ENCODE measurements at regions not wholly inside any gene's neighbourhood (a gene's known extent, or its start where the extent isn't known, plus 50 kb on each side); places are given as distances from the start of the nearest gene placed in this dataset.

- POLR2A ChIA-PET, result no interaction called here
- CTCF ChIA-PET (ENCODE audit: low intra/inter-chr PET ratio), result no interaction called here
- no peak overlapping the region for H3K4me3 ChIP-seq
- FAIRE-seq, result no peak
- H3K9ac ChIP-seq (ENCODE audit: insufficient read depth in 1 of 2, low read depth in 2 of 2, low read length in 2 of 2), result no peak overlapping the region
- TF ChIP-seq ZKSCAN8 (CRISPR knock-in tag; IDR thresholded peaks at IDR 0.05) (no peak), ZNF121 (CRISPR knock-in tag; conservative IDR thresholded peaks at IDR 0.05) (no peak), MYBL2 (IDR thresholded peaks at IDR 0.05; ENCODE audit: low read depth) (no peak), MYBL2 (CRISPR knock-in tag; IDR thresholded peaks at IDR 0.05; ENCODE audit: borderline replicate concordance) (no peak), NKRF (IDR thresholded peaks at IDR 0.05; ENCODE audit: borderline replicate concordance) (no peak), BACH1 (tag; IDR thresholded peaks at IDR 0.05) (no peak), HDAC8 (tag; IDR thresholded peaks at IDR 0.05) (no peak), PCBP2 (IDR thresholded peaks at IDR 0.05; ENCODE audit: low read depth, low read length, poor library complexity, severe bottlenecking) (no peak)
- no peaks in the 10 kb centered on the region for H3K27me3 ChIP-seq (ENCODE audit: control insufficient read depth in 2 of 2, insufficient read depth in 2 of 2, low read length in 2 of 2)
- H3K4me2 ChIP-seq (ENCODE audit: insufficient read depth, low read length), result no peak overlapping the region
- no peak overlapping the region for H3K27ac ChIP-seq (ENCODE audit: extremely low read depth, low read depth, low read length)
- no peaks in the 10 kb centered on the region for H3K79me2 ChIP-seq (ENCODE audit: control insufficient read depth, insufficient read depth, low read length)
- intact Hi-C loops (cut with micrococcal nuclease), result no loop called here
- no peak for ATAC-seq
- H3K9me1 ChIP-seq (ENCODE audit: control insufficient read depth, insufficient read depth, low read length), result no peaks in the 10 kb centered on the region
- H3K36me3 ChIP-seq (ENCODE audit: control insufficient read depth, insufficient read depth, low read length), result no peaks in the 10 kb centered on the region
- no peaks in the 10 kb centered on the region for H3K4me1 ChIP-seq (replicated peaks in 1 of 2; ENCODE audit: control insufficient read depth in 2 of 2, insufficient read depth in 2 of 2, low read length in 2 of 2)
- H4K20me1 ChIP-seq (replicated peaks; ENCODE audit: control insufficient read depth, insufficient read depth, low read length), result no peaks in the 10 kb centered on the region
- no peak overlapping the region for H2AFZ ChIP-seq (ENCODE audit: low read depth, low read length)
- DNase-seq (ENCODE audit: extremely low read depth in 1 of 4, low spot score in 3 of 4), result no peak
- WGBS (ENCODE audit: insufficient coverage, low coverage, missing lambda C conversion rate), result 0% methylated on average over 1 of the region's 1 CpG
- peaks cover 2% of the 10 kb centered on the region; the same call in 1 of the 2 replicates for H3K9me3 ChIP-seq (replicated peaks; ENCODE audit: control insufficient read depth, insufficient read depth, low read depth, low read length)
- no TSS peak for BruUV-seq (replicated peaks)
- in situ Hi-C loops (cut with MboI), result no loop called here
These were observed 83.4 kb downstream of the CYLC2 start for GRCh38 chr9:103078581-103078980.
